Natural killer cell treated with Interleukin-12 subunit alpha and Interleukin-12 subunit beta and Interleukin-15 and Interleukin-18, amount 100 ng/mL, for 72 hours (primary cell): ENCODE measurements at regions not wholly inside any gene's neighbourhood (a gene's known extent, or its start where the extent isn't known, plus 50 kb on each side); places are given as distances from the start of the nearest gene placed in this dataset.

Source experiments
- ATAC-seq, 2 donors: fragments of 150-1000 bp; cut with Tn5 transposase in 1 of 2; sonication (Bioruptor Pico), chemical (Tn5 transposase) in 1 of 2; 2 replicates each; pipeline ENCODE4 v1.10.0; 2021
- DNase-seq: peaks from one replicate; pipeline ENCODE4 v3.0.0; 2022; ENCODE audit warnings: low spot score
- H3K27ac Mint-ChIP-seq, 2 donors: 1 replicate in 1 of 2; 2 replicates in 1 of 2; pipeline ENCODE4 v1.8.0; 2022; ENCODE audit warnings: mixed read lengths in 2 of 2, mild to moderate bottlenecking in 1 of 2, moderate library complexity in 1 of 2
- H3K27me3 Mint-ChIP-seq, 2 donors: 1 replicate in 1 of 2; 2 replicates in 1 of 2; pipeline ENCODE4 v1.8.0; 2022; ENCODE audit warnings: mixed read lengths in 2 of 2
- H3K36me3 Mint-ChIP-seq: one replicate; pipeline ENCODE4 v1.8.0; 2022; ENCODE audit warnings: mixed read lengths
- H3K4me1 Mint-ChIP-seq, 2 donors: 1 replicate in 1 of 2; 2 replicates in 1 of 2; pipeline ENCODE4 v1.8.0; 2022; ENCODE audit warnings: low read depth in 2 of 2, mixed read lengths in 2 of 2, mild to moderate bottlenecking in 1 of 2
- H3K4me3 Mint-ChIP-seq: one replicate; pipeline ENCODE4 v1.8.0; 2022; ENCODE audit warnings: mixed read lengths
- H3K9me3 Mint-ChIP-seq: 2 replicates; pipeline ENCODE4 v1.8.0; 2022; ENCODE audit warnings: mixed read lengths

- peaks cover 0 to 2% of the 10 kb centered on the region in 2 donors for H3K27me3 Mint-ChIP-seq
- no peaks in the 10 kb centered on the region for H3K4me1 Mint-ChIP-seq
- no peak overlapping the region for H3K4me3 Mint-ChIP-seq
- no peaks in the 10 kb centered on the region for H3K9me3 Mint-ChIP-seq
- ATAC-seq (no peak), DNase-seq (no peak)
- H3K27ac Mint-ChIP-seq: no peak overlapping the region
- H3K36me3 Mint-ChIP-seq: no peaks in the 10 kb centered on the region
Observed at GRCh38 chr4:123786163-123786915, 389.7 kb downstream of the SPRY1 start.

DNA sequence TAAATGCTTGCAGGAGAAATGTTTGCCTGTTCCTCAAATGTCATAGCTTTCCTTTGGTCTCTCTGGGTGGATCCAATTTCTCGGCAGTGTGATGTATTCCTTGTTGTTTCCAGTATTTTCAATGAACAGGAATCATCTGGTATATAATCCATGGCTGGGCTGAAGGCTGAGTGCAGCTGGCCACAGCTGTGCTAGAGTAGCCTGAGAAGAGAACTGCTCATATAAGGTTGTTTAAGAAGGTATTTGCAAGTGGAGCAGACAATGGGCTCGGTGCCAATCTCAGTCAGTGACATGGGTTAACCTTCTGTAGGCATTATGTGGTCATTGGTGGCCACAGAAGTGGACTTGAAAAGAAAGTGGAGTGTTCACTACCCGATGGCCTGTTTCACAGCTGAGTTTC, 390.3 kb downstream of the SPRY1 start:
- H3K27ac Mint-ChIP-seq: no peak overlapping the region
- H3K27me3 Mint-ChIP-seq: peaks cover 0 to 2% of the 10 kb centered on the region in 2 donors
- H3K9me3 Mint-ChIP-seq: no peaks in the 10 kb centered on the region
- H3K36me3 Mint-ChIP-seq: no peaks in the 10 kb centered on the region
- no peaks in the 10 kb centered on the region for H3K4me1 Mint-ChIP-seq
- no peak for DNase-seq
- no peak overlapping the region for H3K4me3 Mint-ChIP-seq
- no peak for ATAC-seq

GRCh38 chr4:123787512-123788080, 391.0 kb downstream of the SPRY1 start:
- Mint-ChIP-seq H3K4me3 (no peak overlapping the region), H3K36me3 (no peaks in the 10 kb centered on the region)

DNA sequence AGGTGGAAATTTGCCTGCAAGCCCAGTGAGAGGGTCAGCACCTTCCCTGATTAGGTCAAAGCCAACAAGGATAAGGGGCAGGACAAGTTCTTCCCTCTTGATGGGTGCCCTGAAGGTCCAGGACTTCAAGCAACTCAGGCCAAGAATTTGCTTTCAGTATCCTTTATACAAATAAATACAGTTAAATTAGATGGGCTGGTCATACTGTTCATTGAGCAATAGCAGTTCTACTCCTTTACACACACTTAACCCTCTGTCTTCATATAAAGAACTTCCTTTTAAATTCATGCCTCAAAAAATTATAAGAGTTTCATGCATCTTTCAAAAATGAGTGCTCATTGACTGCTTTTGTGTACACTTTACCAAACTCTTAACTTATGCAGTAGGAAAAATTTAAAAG, 392.0 kb downstream of the SPRY1 start:
- DNase-seq (no peak), ATAC-seq (no peak)
- peaks cover under 1 to 2% of the 10 kb centered on the region in 2 donors for H3K27me3 Mint-ChIP-seq
- no peaks in the 10 kb centered on the region for H3K4me1 Mint-ChIP-seq
- H3K36me3 Mint-ChIP-seq: no peaks in the 10 kb centered on the region
- no peak overlapping the region for H3K4me3 Mint-ChIP-seq
- no peaks in the 10 kb centered on the region for H3K9me3 Mint-ChIP-seq
- H3K27ac Mint-ChIP-seq: no peak overlapping the region

More at GRCh38 chr4:123787512-123788080, 391.0 kb downstream of the SPRY1 start:
- H3K27ac Mint-ChIP-seq: no peak overlapping the region
- no peak for DNase-seq
- ATAC-seq: no peak
- peaks cover 0 to 2% of the 10 kb centered on the region in 2 donors for H3K27me3 Mint-ChIP-seq
- no peaks in the 10 kb centered on the region for H3K4me1 Mint-ChIP-seq
- no peaks in the 10 kb centered on the region for H3K9me3 Mint-ChIP-seq

DNA sequence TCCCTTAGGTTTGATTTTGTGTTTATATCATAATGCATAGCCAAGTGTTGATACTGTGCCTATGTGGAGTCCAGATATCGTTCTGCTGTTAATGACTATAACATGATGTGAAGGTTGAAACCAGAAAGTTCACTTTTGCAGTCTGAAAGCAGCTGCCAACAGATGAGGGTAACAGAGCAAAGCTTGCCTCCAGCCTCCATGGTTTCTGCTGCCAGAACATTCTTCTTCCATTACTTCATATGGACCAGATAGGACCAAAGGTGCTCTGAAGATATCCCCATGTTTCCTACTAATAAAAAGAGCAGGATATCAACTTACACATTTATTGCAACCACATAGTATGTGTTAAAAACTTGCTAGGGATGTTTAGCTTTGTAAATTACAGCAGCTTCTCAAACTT, 394.1 kb downstream of the SPRY1 start:
- H3K27me3 Mint-ChIP-seq: peaks cover 2 to 7% of the 10 kb centered on the region in 2 donors
- ATAC-seq: no peak
- no peak overlapping the region for H3K4me3 Mint-ChIP-seq
- DNase-seq: no peak
- no peaks in the 10 kb centered on the region for H3K4me1 Mint-ChIP-seq
- H3K9me3 Mint-ChIP-seq: no peaks in the 10 kb centered on the region
- H3K36me3 Mint-ChIP-seq: no peaks in the 10 kb centered on the region
- H3K27ac Mint-ChIP-seq: no peak overlapping the region

- Mint-ChIP-seq H3K27me3 (peaks cover 8 to 30% of the 10 kb centered on the region in 2 donors), H3K4me3 (no peak overlapping the region), H3K4me1 (no peaks in the 10 kb centered on the region), H3K27ac (no peak overlapping the region), H3K36me3 (peaks cover 15% of the 10 kb centered on the region), H3K9me3 (peaks cover 7% of the 10 kb centered on the region)
- ATAC-seq (no peak), DNase-seq (no peak)
Observed at GRCh38 chr4:123802082-123802645, 405.6 kb downstream of the SPRY1 start.

GRCh38 chr4:123802933-123803332, 406.3 kb downstream of the SPRY1 start:
- H3K27ac Mint-ChIP-seq: no peak overlapping the region
- H3K4me1 Mint-ChIP-seq: no peaks in the 10 kb centered on the region
- ATAC-seq (no peak), DNase-seq (no peak)
- peaks cover 8 to 29% of the 10 kb centered on the region in 2 donors for H3K27me3 Mint-ChIP-seq
- peaks cover 12% of the 10 kb centered on the region for H3K36me3 Mint-ChIP-seq
- no peak overlapping the region for H3K4me3 Mint-ChIP-seq
- H3K9me3 Mint-ChIP-seq: peaks cover 5% of the 10 kb centered on the region

GRCh38 chr4:123804196-123804721, 407.7 kb downstream of the SPRY1 start:
- Mint-ChIP-seq H3K36me3 (peaks cover 3% of the 10 kb centered on the region), H3K4me1 (no peaks in the 10 kb centered on the region), H3K27ac (no peak overlapping the region), H3K27me3 (peaks cover 8 to 20% of the 10 kb centered on the region in 2 donors), H3K9me3 (no peaks in the 10 kb centered on the region), H3K4me3 (no peak overlapping the region)
- no peak for DNase-seq
- ATAC-seq: no peak

GRCh38 chr4:123806056-123806455, 409.5 kb downstream of the SPRY1 start:
- DNase-seq (no peak), ATAC-seq (no peak)
- Mint-ChIP-seq H3K4me1 (no peaks in the 10 kb centered on the region), H3K9me3 (no peaks in the 10 kb centered on the region), H3K27me3 (peaks cover 4 to 12% of the 10 kb centered on the region in 2 donors), H3K4me3 (no peak overlapping the region), H3K36me3 (no peaks in the 10 kb centered on the region), H3K27ac (no peak overlapping the region)

DNA sequence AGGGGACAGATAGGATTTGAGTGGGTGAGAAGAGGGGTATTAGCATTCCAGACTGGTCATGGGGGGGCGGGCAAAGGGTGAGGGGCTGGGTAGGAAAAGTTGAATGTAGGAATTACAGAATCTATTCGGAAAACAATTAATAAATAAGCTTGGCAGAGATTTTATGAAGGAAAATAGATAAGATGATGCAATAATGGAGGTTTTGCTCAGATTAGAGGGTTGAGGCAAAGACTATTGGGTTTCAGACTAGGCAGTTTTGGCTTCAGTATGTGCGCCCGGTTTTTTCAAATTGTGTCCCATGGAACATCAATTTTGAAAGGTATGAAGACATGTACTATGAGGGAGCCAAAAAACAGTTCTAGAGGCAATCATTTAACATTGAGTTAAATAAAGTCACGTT, 410.6 kb downstream of the SPRY1 start:
- no peak for ATAC-seq
- DNase-seq: no peak
- no peak overlapping the region for H3K27ac Mint-ChIP-seq
- no peak overlapping the region for H3K4me3 Mint-ChIP-seq
- H3K36me3 Mint-ChIP-seq: no peaks in the 10 kb centered on the region
- H3K4me1 Mint-ChIP-seq: peaks cover 0 to 2% of the 10 kb centered on the region in 2 donors
- peaks cover 9 to 10% of the 10 kb centered on the region in 2 donors for H3K27me3 Mint-ChIP-seq
- no peaks in the 10 kb centered on the region for H3K9me3 Mint-ChIP-seq

DNA sequence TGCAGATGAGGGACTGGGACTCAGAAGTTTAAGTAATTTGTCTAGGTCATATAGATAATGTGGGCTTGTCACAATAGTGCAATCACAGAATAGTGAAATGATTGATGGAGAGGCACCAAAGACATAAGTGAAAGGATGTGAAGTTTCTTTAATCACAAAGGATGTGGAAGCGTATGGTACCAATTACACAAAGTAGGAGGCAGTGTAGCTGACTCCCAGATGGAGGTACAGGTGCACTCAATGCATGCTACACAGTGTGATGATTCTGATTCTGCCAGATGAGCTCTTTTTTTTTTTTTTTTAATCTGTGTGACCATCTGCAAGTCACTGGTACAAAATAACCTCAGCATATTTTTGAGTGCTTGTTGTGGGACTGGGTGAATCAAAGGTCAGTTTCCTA, 411.3 kb downstream of the SPRY1 start:
- DNase-seq (no peak), ATAC-seq (no peak)
- no peak overlapping the region for H3K27ac Mint-ChIP-seq
- H3K9me3 Mint-ChIP-seq: no peaks in the 10 kb centered on the region
- no peak overlapping the region for H3K4me3 Mint-ChIP-seq
- peaks cover 0 to 2% of the 10 kb centered on the region in 2 donors for H3K4me1 Mint-ChIP-seq
- H3K36me3 Mint-ChIP-seq: no peaks in the 10 kb centered on the region
- peaks cover 3 to 7% of the 10 kb centered on the region in 2 donors for H3K27me3 Mint-ChIP-seq

DNA sequence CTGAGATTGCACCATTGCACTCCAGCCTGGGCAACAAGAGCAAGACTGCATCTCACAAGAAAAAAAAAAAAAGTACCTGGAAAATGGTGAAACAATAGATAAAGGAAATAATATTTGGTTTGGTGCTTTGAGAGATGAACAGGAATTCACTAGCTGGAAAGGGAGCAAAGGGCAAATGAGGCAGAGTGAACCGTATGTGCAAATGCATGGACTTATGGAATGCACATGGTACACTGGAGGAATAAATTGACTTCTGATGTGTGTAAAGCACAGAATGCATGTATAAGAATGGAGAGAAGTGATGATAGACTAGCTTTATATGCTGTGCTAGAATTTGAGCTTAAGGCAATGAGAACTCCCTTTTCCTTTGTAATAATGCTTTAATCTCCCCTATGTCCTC, 413.3 kb downstream of the SPRY1 start:
- ATAC-seq (no peak), DNase-seq (no peak)
- H3K36me3 Mint-ChIP-seq: no peaks in the 10 kb centered on the region
- H3K9me3 Mint-ChIP-seq: no peaks in the 10 kb centered on the region
- H3K27ac Mint-ChIP-seq: no peak overlapping the region
- H3K27me3 Mint-ChIP-seq: peaks cover 0 to 4% of the 10 kb centered on the region in 2 donors
- peaks cover 0 to 2% of the 10 kb centered on the region in 2 donors for H3K4me1 Mint-ChIP-seq
- H3K4me3 Mint-ChIP-seq: no peak overlapping the region

- no peaks in the 10 kb centered on the region for H3K36me3 Mint-ChIP-seq
Observed at GRCh38 chr4:123812066-123812390, 415.4 kb downstream of the SPRY1 start.

DNA sequence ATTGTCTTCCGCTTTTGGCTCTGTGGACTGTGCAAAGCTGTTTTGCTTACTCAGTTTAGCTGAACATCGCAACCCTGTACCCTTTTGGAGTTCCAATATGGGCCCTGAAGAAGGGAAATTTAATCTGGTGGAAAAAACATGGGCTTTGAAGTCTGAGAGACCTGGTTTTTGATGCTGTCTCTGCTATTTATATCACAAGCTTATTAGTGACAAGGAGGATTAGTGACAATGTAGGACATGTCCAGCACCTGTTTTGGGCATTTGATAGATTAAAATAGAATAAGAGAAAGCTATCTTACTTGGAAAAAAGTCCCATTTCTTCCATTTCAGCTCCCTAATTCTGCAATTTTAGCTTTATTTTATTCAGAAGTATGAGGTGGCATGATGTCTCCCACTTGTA, 417.3 kb downstream of the SPRY1 start:
- no peak overlapping the region for H3K4me3 Mint-ChIP-seq
- DNase-seq (no peak), ATAC-seq (no peak)
- peaks cover 0 to 2% of the 10 kb centered on the region in 2 donors for H3K4me1 Mint-ChIP-seq
- H3K27ac Mint-ChIP-seq: no peak overlapping the region
- peaks cover 6 to 7% of the 10 kb centered on the region in 2 donors for H3K27me3 Mint-ChIP-seq
- H3K36me3 Mint-ChIP-seq: no peaks in the 10 kb centered on the region
- peaks cover 2% of the 10 kb centered on the region for H3K9me3 Mint-ChIP-seq

More at GRCh38 chr4:123812066-123812390, 415.4 kb downstream of the SPRY1 start:
- H3K4me3 Mint-ChIP-seq: no peak overlapping the region
- peaks cover 0 to 2% of the 10 kb centered on the region in 2 donors for H3K4me1 Mint-ChIP-seq
- H3K9me3 Mint-ChIP-seq: no peaks in the 10 kb centered on the region
- ATAC-seq (no peak), DNase-seq (no peak)
- H3K27me3 Mint-ChIP-seq: peaks cover 0 to 4% of the 10 kb centered on the region in 2 donors
- no peak overlapping the region for H3K27ac Mint-ChIP-seq
